HepG2 (cell line): ENCODE measurements at regions not wholly inside any gene's neighbourhood (a gene's known extent, or its start where the extent isn't known, plus 50 kb on each side); places are given as distances from the start of the nearest gene placed in this dataset.

ENCODE experiments used
- ARNT2 ChIP-seq: sonication (generic); formaldehyde crosslinking; IDR thresholded peaks from 2 replicates; pipeline ENCODE4 v1.8.0; 2022; ENCODE audit warnings: mild to moderate bottlenecking, low read depth, missing genetic modification reagents, moderate library complexity
- BRD4 ChIP-seq: sonication (generic); formaldehyde crosslinking; IDR thresholded peaks from 2 replicates; pipeline ENCODE4 v1.4.0; 2020; ENCODE audit warnings: missing genetic modification reagents
- CAMTA2 ChIP-seq: sonication (generic); formaldehyde crosslinking; IDR thresholded peaks from 2 replicates; pipeline ENCODE4 v1.4.0; 2020; ENCODE audit warnings: mild to moderate bottlenecking, missing genetic modification reagents, borderline replicate concordance
- CEBPG ChIP-seq: IDR thresholded peaks from 2 replicates; pipeline ENCODE4 v1.6.1; 2016
- GATA4 ChIP-seq: sonication (generic); IDR thresholded peaks from 2 replicates; pipeline ENCODE4 v1.6.1; 2016; ENCODE audit warnings: antibody characterized with exemption, low read depth, borderline replicate concordance
- GFI1 ChIP-seq: sonication (generic); formaldehyde crosslinking; IDR thresholded peaks from 2 replicates; pipeline ENCODE4 v1.5.0; 2020; ENCODE audit warnings: missing genetic modification reagents, mild to moderate bottlenecking, borderline replicate concordance
- ISX ChIP-seq: sonication (generic); formaldehyde crosslinking; conservative IDR thresholded peaks from 2 replicates; pipeline ENCODE4 v1.5.0; 2020; ENCODE audit warnings: missing genetic modification reagents
- MED1 ChIP-seq: sonication (generic); formaldehyde crosslinking; IDR thresholded peaks from 2 replicates; pipeline ENCODE4 v1.4.0; 2020; ENCODE audit warnings: missing genetic modification reagents
- MLX ChIP-seq: IDR thresholded peaks from 2 replicates; pipeline ENCODE4 v1.6.1; 2016
- PHF8 ChIP-seq: sonication (generic); formaldehyde crosslinking; IDR thresholded peaks from 2 replicates; pipeline ENCODE4 v1.5.0; 2020; ENCODE audit warnings: missing genetic modification reagents
- RAD21 ChIP-seq: fragments of 450-650 bp; formaldehyde crosslinking; IDR thresholded peaks from 2 replicates; pipeline ENCODE4 v1.5.0; 2020; ENCODE audit warnings: mild to moderate bottlenecking
- SALL1 ChIP-seq: sonication (generic); formaldehyde crosslinking; IDR thresholded peaks from 2 replicates; pipeline ENCODE4 v1.8.0; 2022; ENCODE audit warnings: mild to moderate bottlenecking, missing genetic modification reagents
- SOX6 ChIP-seq, 2 experiments: fragments of 450-650 bp in 1 of 2; sonication (generic) in 1 of 2; formaldehyde crosslinking in 1 of 2; IDR thresholded peaks; 2 replicates each; pipeline versions ENCODE4 v1.4.0 to v1.6.1; 2017 to 2020; ENCODE audit warnings: antibody characterized with exemption in 1 of 2, mild to moderate bottlenecking in 1 of 2, missing genetic modification reagents in 1 of 2
- SSRP1 ChIP-seq: IDR thresholded peaks from 2 replicates; pipeline ENCODE4 v1.6.1; 2016; ENCODE audit warnings: control low read depth
- TCF12 ChIP-seq, 2 experiments: fragments of 450-650 bp in 1 of 2; sonication (generic) in 1 of 2; formaldehyde crosslinking in 1 of 2; IDR thresholded peaks; 2 replicates each; pipeline versions ENCODE4 v1.6.1 to v1.8.0; 2017 to 2022; ENCODE audit warnings: antibody characterized with exemption in 1 of 2, mild to moderate bottlenecking in 1 of 2, missing genetic modification reagents in 1 of 2, moderate library complexity in 1 of 2
- ZFX ChIP-seq: sonication (generic); formaldehyde crosslinking; IDR thresholded peaks from 2 replicates; pipeline ENCODE4 v1.4.0; 2020; ENCODE audit warnings: mild to moderate bottlenecking, low read depth, missing genetic modification reagents, moderate library complexity
- ZNF12 ChIP-seq: sonication (generic); formaldehyde crosslinking; IDR thresholded peaks from 2 replicates; pipeline ENCODE4 v1.5.0; 2020; ENCODE audit warnings: missing genetic modification reagents
- ZNF232 ChIP-seq: sonication (generic); formaldehyde crosslinking; IDR thresholded peaks from 2 replicates; pipeline ENCODE4 v1.4.0; 2020; ENCODE audit warnings: missing genetic modification reagents, borderline replicate concordance
- ZNF574 ChIP-seq: sonication (generic); formaldehyde crosslinking; IDR thresholded peaks from 2 replicates; pipeline ENCODE4 v1.4.0; 2020; ENCODE audit warnings: missing genetic modification reagents
- ZZZ3 ChIP-seq: sonication (generic); formaldehyde crosslinking; IDR thresholded peaks from 2 replicates; pipeline ENCODE4 v1.4.0; 2020; ENCODE audit warnings: missing genetic modification reagents, mild to moderate bottlenecking, borderline replicate concordance
- TF ChIP-seq, protein P1 (sequence below): sonication (generic); formaldehyde crosslinking; IDR thresholded peaks from 2 replicates; pipeline ENCODE4 v1.4.0; 2020; ENCODE audit warnings: missing genetic modification reagents
- TF ChIP-seq, protein P2 (sequence below): sonication (generic); formaldehyde crosslinking; IDR thresholded peaks from 2 replicates; pipeline ENCODE4 v1.5.1; 2020; ENCODE audit warnings: missing genetic modification reagents, mild to moderate bottlenecking, borderline replicate concordance
- TF ChIP-seq, protein P3 (sequence below): sonication (generic); formaldehyde crosslinking; IDR thresholded peaks from 2 replicates; pipeline ENCODE4 v1.4.0; 2020; ENCODE audit warnings: missing genetic modification reagents, low read depth, mild to moderate bottlenecking, borderline replicate concordance

GRCh38 chr10:78972160-78972946, 96.4 kb upstream of the ZMIZ1 start (continued):
- TF ChIP-seq GATA4 (peak; percentile 57; the same call in 1 of the 2 replicates), ZNF12 (no peak; the same call in 1 of the 2 replicates), MLX (CRISPR knock-in tag) (peak; percentile 40; the same call in 1 of the 2 replicates), ISX (CRISPR knock-in tag) (no peak), RAD21 (peak; percentile 36), SALL1 (CRISPR knock-in tag) (peak; percentile 28; the same call in 1 of the 2 replicates), PHF8 (CRISPR knock-in tag) (peak; percentile 52), ZZZ3 (CRISPR knock-in tag) (peak; percentile 39; the same call in 1 of the 2 replicates), TCF12 (IDR thresholded peaks at IDR 0.05) (no peak), TCF12 (CRISPR knock-in tag; IDR thresholded peaks at IDR 0.05) (0 out of 2 replicates have a peak, but pooled peaks have one; percentile 3), ZFX (CRISPR knock-in tag) (peak; percentile 78), ARNT2 (CRISPR knock-in tag) (peak; percentile 73), ZNF232 (CRISPR knock-in tag) (no peak), CAMTA2 (CRISPR knock-in tag) (no peak), SOX6 (IDR thresholded peaks at IDR 0.05) (no peak), SOX6 (CRISPR knock-in tag; IDR thresholded peaks at IDR 0.05) (no peak; the same call in 1 of the 2 replicates), SSRP1 (CRISPR knock-in tag) (no peak), BRD4 (peak; percentile 79; the same call in 1 of the 2 replicates), GFI1 (CRISPR knock-in tag) (0 out of 2 replicates have a peak, but pooled peaks have one; percentile 29), ZNF574 (peak; percentile 52), CEBPG (CRISPR knock-in tag) (0 out of 2 replicates have a peak, but pooled peaks have one; percentile 10), MED1 (CRISPR knock-in tag) (peak; percentile 67)
- TF ChIP-seq, protein P1, sequence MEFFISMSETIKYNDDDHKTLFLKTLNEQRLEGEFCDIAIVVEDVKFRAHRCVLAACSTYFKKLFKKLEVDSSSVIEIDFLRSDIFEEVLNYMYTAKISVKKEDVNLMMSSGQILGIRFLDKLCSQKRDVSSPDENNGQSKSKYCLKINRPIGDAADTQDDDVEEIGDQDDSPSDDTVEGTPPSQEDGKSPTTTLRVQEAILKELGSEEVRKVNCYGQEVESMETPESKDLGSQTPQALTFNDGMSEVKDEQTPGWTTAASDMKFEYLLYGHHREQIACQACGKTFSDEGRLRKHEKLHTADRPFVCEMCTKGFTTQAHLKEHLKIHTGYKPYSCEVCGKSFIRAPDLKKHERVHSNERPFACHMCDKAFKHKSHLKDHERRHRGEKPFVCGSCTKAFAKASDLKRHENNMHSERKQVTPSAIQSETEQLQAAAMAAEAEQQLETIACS, result no peak
- TF ChIP-seq, protein P2, sequence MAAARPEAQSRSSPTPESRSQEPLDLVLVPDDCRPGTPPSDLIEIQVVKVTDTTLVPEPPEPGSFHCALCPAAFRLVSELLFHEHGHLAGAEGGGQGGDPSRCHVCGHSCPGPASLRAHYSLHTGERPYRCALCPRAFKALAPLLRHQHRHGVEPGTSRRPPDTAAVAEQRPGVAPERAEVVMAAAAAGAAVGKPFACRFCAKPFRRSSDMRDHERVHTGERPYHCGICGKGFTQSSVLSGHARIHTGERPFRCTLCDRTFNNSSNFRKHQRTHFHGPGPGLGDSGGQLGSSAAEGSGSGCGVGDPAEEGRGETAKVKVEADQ, result 0 out of 2 replicates have a peak, but pooled peaks have one; percentile 29
- TF ChIP-seq, protein P3, sequence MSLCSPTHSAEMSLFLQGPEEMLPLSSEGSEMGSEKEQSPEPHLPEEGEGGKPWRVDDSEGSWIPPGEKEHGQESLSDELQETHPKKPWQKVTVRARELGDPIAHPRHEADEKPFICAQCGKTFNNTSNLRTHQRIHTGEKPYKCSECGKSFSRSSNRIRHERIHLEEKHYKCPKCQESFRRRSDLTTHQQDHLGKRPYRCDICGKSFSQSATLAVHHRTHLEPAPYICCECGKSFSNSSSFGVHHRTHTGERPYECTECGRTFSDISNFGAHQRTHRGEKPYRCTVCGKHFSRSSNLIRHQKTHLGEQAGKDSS, result 0 out of 2 replicates have a peak, but pooled peaks have one; percentile 9
